Spleen (tissue), 7 donors: ENCODE measurements at regions not wholly inside any gene's neighbourhood (a gene's known extent, or its start where the extent isn't known, plus 50 kb on each side); places are given as distances from the start of the nearest gene placed in this dataset.

ENCODE experiments used
- POLR2A ChIP-seq, 3 donors: fragments of 450-650 bp; IDR thresholded peaks; one replicate each; pipeline ENCODE4 v1.5.1; 2017; ENCODE audit warnings: antibody characterized with exemption in 3 of 3, mild to moderate bottlenecking in 1 of 3
- TF ChIP-seq, protein P1 (sequence below), 11 experiments: fragments of 200-600 bp in 7 of 11; fragments of 450-650 bp in 4 of 11; sonication (generic) in 4 of 11; IDR thresholded peaks in 8 of 11; conservative IDR thresholded peaks in 3 of 11; 1 replicate in 7 of 11; 2 replicates in 4 of 11; pipeline versions ENCODE4 v1.4.0 to v1.8.0; 2016 to 2021; ENCODE audit warnings: antibody characterized with exemption in 11 of 11, inconsistent platforms in 4 of 11, mild to moderate bottlenecking in 1 of 11
- donor health status: DM: no; HTN: no; CAD: no; lungs with moderate emphysema.
- donor health status: DM: no; HTN: no; CAD: no.
- donor health status: DM: no; HTN: no; CAD: no.

- TF ChIP-seq, protein P1, sequence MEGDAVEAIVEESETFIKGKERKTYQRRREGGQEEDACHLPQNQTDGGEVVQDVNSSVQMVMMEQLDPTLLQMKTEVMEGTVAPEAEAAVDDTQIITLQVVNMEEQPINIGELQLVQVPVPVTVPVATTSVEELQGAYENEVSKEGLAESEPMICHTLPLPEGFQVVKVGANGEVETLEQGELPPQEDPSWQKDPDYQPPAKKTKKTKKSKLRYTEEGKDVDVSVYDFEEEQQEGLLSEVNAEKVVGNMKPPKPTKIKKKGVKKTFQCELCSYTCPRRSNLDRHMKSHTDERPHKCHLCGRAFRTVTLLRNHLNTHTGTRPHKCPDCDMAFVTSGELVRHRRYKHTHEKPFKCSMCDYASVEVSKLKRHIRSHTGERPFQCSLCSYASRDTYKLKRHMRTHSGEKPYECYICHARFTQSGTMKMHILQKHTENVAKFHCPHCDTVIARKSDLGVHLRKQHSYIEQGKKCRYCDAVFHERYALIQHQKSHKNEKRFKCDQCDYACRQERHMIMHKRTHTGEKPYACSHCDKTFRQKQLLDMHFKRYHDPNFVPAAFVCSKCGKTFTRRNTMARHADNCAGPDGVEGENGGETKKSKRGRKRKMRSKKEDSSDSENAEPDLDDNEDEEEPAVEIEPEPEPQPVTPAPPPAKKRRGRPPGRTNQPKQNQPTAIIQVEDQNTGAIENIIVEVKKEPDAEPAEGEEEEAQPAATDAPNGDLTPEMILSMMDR (IDR thresholded peaks at IDR 0.05 in 8 of 11, conservative IDR thresholded peaks at IDR 0.05 in 3 of 11), result no peak
- TF ChIP-seq POLR2A (IDR thresholded peaks at IDR 0.05), result no peak
Observed at GRCh38 chr3:150330872-150331271, 77.2 kb upstream of the TSC22D2 start.
